ENCODE measurements at regions not wholly inside any gene's neighbourhood (a gene's known extent, or its start where the extent isn't known, plus 50 kb on each side); places are given as distances from the start of the nearest gene placed in this dataset.

- TF ChIP-seq ZNF462 (CRISPR knock-in tag; IDR thresholded peaks at IDR 0.05) (no peak), JUNB (IDR thresholded peaks at IDR 0.05; ENCODE audit: unreplicated experiment) (no peak), NANOG (IDR thresholded peaks at IDR 0.05; ENCODE audit: borderline replicate concordance) (no peak), EZH2 (IDR thresholded peaks at IDR 0.05; ENCODE audit: low read depth, unreplicated experiment) (no peak)
Measured at GRCh38 chr5:33321026-33321425, 119.7 kb upstream of the TARS1 start (continued).

GRCh38 chr5:33322632-33323031, 118.1 kb upstream of the TARS1 start:
- H2AFZ ChIP-seq, result no peak overlapping the region
- H3K9me2 ChIP-seq (ENCODE audit: insufficient read depth), result no peaks in the 10 kb centered on the region
- no peak overlapping the region for H3K27ac ChIP-seq (ENCODE audit: low read depth)
- H3K27me3 Mint-ChIP-seq (ENCODE audit: insufficient read depth, low read depth, poor library complexity), result no peaks in the 10 kb centered on the region
- H3K4me3 Mint-ChIP-seq, result no peak overlapping the region
- H3K27me3 ChIP-seq (ENCODE audit: insufficient read depth), result no peaks in the 10 kb centered on the region
- ATAC-seq (no peak), DNase-seq (ENCODE audit: low spot score) (no peak)
- H3K4me1 Mint-ChIP-seq, result no peaks in the 10 kb centered on the region
- no peaks in the 10 kb centered on the region for H3K36me3 ChIP-seq (ENCODE audit: insufficient read depth)
- H3K9me3 Mint-ChIP-seq, result no peaks in the 10 kb centered on the region
- no peak overlapping the region for H3K4me3 ChIP-seq
- H3K36me3 Mint-ChIP-seq (ENCODE audit: low read depth), result no peaks in the 10 kb centered on the region
- H3K4me2 ChIP-seq, result no peak overlapping the region
- no peaks in the 10 kb centered on the region for H3K4me1 ChIP-seq (ENCODE audit: insufficient read depth)
- H3K27ac Mint-ChIP-seq, result no peak overlapping the region
- H3F3A ChIP-seq (replicated peaks; ENCODE audit: low read depth), result no peaks in the 10 kb centered on the region
- H4K20me1 ChIP-seq (replicated peaks; ENCODE audit: insufficient read depth), result no peaks in the 10 kb centered on the region
- H3K79me2 ChIP-seq (replicated peaks; ENCODE audit: insufficient read depth), result no peaks in the 10 kb centered on the region
- TF ChIP-seq ZNF462 (CRISPR knock-in tag; IDR thresholded peaks at IDR 0.05), result no peak
- no peak for TF ChIP-seq ZNF114 (CRISPR knock-in tag; IDR thresholded peaks at IDR 0.05)
- no peak for TF ChIP-seq ZNF331 (CRISPR knock-in tag; IDR thresholded peaks at IDR 0.05; ENCODE audit: low read depth)
- no peak for TF ChIP-seq REST (IDR thresholded peaks at IDR 0.05; ENCODE audit: unreplicated experiment)

All from GM23338 (cell line).